EL (cell line): ENCODE measurements at regions not wholly inside any gene's neighbourhood (a gene's known extent, or its start where the extent isn't known, plus 50 kb on each side); places are given as distances from the start of the nearest gene placed in this dataset.
A peak's percentile ranks its signal among the peaks of the same experiment; 100 is the strongest.
"Not testable (repeated sequence)": the region's sequence is repeated elsewhere in the genome, so short reads cannot be mapped to it uniquely, and the experiment has no call there.

Source experiments
- DNase-seq: peaks from one replicate; pipeline ENCODE4 v3.0.0-alpha.2; 2016

DNA sequence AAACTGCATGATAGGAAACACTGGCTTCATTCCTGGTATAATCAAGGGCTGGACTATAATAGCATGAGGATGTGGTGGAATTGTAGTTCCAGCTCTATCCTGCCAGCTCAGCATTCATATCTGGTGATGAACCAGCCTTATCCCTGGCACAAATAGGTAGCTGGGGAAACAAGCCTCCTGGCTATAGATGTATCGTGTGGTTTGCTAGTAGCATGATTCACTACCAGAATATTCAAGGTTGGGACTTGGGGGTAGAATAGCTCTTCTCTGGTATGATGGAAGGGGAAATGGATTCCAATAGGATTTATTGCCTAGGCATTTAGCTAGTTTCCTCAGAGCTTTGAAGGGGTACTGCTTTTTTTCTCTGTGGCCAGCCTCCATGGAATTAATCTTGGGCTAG is 532.8 kb downstream of the FBXO15 start:
- peak; percentile 92 for DNase-seq

DNA sequence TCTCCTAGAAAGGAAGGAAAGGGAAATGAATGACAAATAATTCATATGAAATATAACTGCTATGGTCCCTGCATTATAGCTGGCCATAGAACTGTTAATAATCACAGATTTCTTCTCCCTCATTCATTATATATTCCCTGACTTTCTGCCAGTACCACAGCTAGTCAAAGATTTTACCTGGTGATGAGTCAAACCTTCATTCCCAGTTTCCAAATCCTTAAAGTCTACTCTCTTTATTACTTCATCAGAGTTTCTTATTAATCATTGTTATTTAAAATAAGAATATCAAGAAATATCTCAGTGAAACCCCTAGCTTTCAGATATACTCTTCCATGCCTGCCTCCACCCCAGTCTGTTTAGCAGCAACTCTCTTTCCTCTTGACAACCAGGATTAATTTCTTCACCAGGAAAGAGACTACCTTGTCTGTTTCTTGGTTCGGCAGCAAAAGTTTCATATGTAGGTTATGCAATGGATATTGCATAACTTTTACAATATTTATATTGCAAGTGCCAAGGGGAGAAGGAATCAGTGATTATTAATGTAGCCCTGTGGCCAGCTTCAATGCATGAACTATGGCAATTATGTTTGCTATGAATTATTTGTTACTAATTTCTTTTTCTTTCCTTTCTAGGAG is 533.8 kb downstream of the FBXO15 start:
- peak; percentile 3 for DNase-seq

DNA sequence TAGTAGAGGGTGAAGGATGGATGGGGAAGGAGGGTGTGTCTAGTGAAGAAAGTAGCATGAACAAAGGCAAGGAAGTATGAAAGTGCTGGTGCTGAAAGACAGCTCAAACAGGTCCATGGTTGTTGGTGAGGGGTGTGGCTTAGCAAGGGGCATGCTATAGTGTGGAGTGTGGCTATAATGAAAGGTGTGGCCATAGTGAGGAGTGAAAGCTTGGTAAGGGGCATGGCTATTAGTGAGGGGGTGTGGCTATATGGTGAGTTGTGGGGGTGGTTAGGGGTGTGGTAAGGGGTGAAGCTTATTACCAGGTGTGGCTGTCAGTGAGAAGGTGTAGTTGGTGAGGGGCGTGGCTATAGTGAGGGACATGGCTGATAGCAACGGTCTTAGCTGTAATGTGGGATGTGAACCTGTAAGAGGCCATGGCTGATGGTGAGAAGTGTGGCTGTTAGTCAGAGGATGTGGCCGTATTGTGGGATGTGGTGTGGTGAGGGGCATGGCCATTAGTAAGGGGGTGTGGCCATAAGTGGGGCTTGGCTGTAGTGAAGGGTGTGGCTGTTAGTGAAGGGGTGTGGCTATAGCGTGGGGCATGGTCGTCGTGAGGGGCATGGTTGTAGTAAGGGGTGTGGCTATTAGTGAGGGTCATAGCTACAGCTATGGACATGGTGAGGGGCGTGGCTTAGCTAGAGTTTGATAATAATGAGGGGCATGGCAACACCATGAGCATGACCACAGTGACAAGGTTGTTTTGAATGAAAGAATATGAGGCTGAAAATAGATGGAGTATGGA is 549.6 kb downstream of the FBXO15 start:
- DNase-seq: no peak

DNA sequence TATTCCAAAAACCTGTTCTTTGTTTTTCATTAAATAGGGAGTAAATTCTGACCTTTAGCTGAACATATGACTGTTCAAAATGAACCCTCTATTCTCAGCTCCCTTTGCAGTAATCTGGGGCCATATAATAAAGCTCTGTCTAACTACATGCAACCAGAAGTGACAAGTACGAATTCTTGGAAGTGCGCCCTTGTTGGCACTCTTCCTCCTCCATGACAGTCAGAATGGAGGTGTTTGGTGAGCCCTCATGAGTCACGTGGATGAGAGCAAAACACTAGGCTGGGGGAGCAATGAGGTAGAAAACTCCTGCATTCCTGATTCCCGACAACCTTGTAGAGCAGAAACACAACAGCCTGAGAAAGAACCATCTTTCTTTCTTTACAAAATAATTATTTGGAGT is 552.9 kb downstream of the FBXO15 start:
- DNase-seq: peak; percentile 2

DNA sequence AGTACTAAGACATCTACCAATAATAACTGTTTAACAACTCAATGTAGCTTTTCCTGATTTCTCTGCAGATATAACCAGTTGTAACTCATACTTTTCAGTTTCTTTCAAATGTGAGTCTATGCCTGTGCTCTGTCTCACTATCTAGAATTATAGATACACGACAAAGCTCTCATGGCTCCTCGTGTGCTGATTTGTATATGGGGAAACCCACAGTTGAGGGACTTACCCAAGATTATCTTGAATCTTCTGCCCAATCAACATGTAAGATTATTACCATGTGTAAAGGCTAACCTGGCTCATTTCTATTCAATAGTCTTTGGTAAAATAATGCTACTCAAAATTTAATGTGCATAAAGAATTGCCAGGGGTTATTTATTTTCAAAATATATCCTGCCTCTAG is 554.4 kb downstream of the FBXO15 start:
- DNase-seq: no peak

DNA sequence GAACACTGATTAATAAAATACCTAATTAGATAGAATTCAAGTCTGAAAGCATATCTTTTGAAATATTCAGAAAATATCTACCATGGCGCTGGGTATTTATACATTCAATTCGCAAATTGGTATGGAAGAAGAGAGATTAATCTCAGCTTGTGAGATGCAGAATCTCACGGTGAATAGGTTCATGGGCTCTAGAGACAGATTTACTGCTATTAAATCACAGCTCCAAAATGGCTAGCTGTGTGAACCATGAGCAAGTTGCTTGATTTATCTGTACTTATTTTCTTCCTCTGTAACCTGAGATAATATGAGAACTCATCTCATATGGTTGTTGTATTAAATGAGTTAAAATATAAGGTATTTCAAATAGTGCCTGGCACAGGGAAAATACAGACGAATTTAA is 556.7 kb downstream of the FBXO15 start:
- no peak for DNase-seq

DNA sequence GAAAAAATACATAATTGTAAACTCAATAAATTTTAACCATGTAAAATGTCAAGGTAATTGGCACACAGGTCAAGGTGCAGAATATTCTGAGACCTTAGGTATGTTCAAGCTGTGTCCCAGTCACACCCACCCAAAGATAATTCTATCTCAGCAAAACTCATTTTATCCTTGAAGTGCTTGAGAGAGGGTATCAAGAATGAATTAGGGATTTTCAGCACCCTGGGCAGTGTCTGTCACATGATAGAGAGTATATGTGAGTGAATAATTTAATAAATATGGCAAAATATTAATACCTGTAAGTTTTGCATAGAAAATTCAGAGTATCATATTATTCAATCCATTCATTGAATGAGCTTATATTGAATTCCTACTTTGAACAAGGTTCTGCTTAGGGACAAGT is 567.9 kb downstream of the FBXO15 start:
- DNase-seq: no peak

DNA sequence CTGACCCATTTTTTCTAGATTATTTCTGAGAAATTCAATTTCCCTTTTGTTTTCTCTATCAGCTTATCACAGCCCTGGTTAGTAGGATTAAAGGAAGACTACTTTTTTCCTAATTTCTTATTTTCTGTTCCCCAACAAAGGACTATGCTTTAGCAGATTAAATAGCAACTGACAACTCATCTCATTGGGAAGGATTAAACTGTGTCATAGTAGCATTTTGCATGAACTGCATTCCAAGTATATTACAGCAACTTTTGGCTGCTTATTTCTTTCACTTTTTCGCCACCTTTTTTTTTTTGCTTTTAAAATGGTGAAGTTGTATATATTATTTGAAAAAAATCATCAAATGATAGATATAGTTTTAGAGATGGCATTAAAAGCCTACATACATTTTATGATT is 570.3 kb downstream of the FBXO15 start:
- peak; percentile 25 for DNase-seq

DNA sequence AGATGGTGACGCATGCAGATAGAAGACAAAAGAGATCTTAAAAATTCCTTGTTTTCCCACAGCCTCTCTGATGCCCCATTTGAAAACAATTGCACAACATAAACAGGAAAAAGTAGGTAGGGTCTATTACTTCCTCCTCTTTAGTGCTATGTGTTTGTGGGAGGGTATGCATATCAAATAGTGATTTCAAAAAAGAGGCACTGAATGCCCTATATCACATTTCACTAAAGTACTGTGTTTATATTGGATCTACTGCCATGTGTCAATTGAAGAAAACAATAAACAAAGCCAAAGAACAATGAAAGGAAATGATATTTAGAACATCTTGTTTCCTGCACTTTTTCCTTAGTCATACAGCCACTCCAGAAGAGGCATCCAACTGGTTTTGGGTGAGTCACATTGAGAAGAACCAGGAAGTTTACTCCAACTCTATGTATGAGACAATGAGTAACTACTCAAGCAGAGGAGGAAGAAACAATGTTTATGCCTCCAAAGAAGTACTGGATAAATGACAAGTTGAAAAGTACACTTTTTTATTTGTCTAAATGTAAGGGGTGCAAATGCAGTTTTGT is 583.6 kb downstream of the FBXO15 start:
- DNase-seq: peak; percentile 68

DNA sequence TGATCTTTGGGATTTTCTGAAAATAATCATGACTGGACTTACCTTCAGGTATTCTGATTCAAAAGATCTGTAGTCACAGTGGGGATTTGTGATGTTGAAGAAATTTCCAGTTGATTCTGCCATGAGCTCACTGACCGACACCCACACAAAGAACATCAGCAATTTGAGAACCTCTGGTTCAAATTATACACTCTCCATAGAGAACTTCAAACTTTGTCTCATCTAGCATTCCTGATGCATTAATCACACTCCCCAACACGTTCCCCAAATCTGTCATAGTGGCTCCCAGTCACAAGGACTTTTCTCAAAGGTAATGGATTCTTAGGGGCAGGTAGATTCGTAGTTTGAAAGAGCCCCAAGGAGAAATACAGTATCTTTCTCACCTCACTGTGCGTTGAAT is 584.3 kb downstream of the FBXO15 start:
- peak; percentile 55 for DNase-seq

DNA sequence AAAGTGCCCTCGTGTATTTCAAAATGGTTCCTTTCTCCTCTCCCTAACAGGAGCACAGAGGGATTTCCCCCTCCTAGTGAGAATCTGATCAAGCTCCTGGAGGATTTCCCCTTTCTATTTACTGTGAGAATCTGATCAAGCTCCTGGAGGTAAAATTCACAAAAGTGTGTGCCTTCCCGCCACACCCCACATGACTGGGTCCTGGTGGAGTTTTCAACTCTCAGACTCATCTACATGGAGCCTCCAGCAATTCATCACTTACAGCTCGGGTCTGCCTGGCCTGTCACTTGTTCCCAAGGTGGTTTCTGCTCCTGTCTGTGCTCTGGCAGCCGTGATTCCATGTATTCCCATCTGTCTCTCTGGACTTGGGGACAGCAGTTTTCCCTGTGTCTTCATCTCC is 590.7 kb downstream of the FBXO15 start:
- DNase-seq: no peak

DNA sequence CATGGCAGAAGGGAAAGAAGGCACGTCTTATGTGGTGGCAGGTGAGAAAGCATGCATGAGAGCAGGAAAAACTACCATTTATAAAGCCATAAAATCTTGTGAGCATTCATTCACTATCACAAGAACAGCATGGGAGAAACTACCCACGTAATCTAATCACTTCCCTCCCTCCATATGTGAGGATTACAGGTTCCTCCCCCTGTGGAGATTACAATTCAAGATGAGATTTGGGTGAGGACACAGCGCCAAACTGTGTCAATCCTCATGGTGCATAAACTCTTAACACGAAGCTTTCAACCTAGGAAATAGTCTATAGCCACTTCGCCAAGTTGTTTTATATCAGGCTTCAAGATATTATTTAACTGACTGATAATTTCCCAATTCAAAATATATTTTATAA is 595.5 kb downstream of the FBXO15 start:
- DNase-seq: no peak

DNA sequence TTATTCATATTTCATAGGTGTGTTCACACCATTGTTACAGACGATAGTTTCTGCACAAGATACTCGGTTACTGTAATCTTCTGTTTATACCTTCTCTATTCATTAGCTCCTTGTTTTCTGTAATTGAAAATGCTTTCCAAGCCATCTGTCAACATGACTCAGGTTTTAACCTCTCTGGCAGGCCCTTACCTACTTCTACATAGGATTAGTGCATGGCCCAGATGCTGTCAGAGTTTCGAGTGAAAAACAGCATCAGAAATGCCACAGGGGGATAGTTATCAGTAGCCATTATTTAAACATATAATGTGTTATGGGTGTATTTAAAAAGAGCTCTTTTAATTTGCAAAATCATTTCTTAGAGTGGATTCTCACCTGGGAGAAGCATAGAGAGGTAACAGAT is 596.4 kb downstream of the FBXO15 start:
- DNase-seq: no peak

DNA sequence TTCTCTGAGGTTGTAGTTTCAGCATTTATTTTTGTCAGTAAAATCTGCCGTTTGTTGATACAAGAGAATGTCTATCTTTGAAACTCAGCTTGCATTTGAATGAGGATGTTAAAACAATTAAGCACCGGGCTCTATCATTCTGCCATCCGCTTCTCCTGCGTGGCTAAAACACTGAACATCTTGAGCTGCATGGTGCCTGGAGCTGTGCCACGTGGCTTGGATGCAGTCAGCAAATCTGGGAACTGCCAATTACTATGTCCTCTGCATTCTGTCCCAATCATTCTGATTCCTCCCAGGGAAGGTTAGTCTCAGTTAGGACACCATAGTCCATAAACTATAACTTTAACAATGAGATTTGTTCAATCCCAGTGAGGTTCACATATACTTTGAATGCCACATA is 598.4 kb downstream of the FBXO15 start:
- DNase-seq: no peak

DNA sequence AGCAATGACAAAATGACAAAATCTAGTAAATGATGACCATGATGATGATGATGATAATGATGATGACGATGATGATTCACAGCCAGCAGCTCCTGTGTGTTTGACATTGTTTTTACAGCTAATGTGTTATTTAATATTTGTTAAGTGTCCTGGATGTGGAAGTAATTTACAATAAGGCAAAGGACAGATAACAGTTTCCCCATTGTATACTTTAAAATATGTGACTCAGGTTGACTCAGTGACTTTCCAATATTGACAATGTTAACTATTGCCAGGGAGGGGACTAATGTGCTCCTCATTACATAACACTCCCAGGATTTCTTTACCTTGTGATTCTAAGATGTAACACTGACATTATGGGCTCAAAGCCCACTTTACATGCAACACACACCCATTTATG is 602.2 kb downstream of the FBXO15 start:
- no peak for DNase-seq

DNA sequence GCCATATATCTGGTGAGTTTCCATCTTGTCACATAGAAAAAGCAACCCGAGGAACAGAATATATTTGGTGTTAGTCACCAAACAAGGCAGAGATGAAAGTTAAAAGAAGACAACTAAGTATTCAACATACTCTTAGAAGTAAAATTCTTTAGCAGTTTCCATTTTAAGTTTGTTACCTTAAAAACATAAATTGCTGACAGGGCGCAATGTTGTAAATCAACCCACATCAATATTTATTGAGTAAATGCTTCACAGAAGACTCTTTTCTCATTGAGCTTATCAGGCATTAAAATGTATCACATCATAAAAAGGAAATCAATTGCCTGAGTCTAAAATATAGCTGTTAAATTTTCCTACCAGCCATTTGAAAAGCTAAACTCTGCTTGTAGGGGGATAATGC is 603.0 kb downstream of the FBXO15 start:
- DNase-seq: no peak

DNA sequence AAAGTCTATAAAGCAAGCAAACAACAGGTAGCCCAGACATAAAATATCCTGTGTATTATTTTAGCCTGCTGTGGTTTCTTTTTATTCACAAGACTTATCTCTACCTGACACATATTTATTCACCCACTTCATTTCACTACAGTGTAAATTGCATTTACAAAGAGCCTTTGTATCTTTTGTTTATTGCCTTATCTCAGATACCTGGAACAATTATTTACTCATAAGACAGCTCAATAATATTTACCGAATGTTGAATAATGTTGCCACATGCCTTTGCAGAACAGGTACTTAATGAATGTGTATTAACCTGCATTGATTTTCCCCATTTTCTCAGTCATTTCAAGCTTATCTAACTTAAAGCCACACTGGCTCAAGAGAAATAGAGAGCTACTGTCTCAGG is 603.6 kb downstream of the FBXO15 start:
- no peak for DNase-seq

DNA sequence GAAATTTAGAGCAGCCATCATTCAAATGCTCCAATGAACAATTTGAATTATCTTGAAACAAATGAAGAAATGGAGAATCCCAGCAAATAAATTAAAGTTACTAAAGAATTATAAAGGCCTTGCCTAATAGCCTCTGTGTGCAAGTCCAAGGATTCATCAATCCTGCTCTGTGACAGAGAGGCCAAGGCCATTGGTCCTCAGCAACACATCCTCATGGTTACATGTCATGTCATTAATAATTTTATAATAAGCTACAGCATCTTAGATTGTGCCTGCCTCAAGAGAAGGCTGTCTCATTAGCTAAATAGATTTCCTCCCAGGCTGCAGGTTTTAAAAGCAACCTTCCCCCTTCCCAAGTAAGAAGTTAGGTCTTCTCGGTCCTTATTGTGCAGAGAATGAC is 611.6 kb downstream of the FBXO15 start:
- DNase-seq: no peak

DNA sequence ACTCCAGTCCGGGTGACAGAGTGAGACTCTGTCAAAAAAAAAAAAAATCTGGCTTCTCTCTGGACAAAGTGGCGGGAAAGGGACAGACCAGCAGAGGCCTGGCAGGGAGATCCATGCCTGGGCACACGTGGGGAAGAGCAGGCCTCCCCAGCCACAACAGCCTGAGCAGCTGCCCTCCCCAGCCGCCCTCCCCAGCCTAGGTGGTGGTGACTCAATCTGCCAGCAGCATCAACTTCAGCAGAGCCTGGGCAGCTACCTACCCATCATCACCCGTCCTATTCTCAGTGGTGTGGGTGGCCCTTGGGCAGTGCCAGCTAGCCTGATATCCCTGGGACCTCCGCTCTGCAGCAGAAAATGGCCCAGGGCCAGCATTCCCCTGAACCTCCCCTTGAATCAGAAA is 612.4 kb downstream of the FBXO15 start:
- DNase-seq: no peak

DNA sequence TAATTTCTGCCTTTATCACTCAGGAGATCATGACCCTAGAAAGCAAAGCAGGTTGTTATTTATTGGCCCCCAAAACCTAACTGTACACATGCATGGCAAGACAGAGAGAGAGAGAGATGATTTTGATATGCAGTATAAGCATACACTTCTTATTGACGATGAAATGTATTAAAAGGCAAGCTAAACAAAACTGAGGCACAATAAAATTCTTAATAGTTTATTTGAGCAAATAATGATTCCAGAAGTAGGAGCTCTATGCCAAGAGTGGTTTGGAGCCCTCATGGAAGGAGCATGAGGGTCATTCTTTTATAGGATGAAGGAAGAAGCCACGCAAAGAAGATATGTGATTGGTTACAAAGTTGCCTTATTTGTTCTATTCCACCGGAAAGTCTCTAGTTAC is 616.0 kb downstream of the FBXO15 start:
- no peak for DNase-seq

DNA sequence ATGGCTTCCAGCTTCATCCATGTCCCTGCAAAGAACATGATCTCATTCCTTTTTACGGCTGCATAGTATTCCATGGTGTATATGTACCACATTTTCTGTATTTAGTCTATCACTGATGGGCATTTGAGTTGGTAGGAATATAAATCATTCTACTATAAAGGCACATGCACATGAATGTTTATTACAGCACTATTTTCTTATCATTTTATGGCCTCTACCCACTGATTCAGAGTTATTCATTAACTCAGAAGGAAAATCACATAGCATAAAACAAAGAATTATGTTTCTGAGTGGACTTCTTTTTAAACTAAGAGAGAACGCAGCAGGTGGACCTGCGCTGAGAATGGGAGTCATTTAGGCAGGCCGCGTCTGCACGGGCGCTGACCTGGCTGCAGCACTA is 619.6 kb downstream of the FBXO15 start:
- DNase-seq: no peak

DNA sequence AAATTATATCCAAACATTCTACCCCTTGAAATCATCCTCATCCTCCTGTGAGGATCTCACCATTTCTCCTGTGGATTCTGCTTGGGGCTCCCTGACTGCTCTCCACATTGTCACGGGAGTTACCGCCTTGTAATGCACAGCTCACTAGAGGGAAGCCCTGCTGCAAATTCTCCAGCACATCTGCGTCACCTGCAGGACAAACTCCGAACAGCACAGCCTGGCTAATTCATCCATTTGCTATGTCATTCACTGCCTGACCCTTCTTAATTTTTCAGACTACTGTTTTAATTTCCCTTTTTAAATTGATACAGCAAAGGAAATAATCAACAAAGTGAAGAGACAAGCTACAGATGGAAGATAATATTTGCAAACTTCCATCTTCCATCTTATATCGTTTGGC is 627.4 kb downstream of the FBXO15 start:
- DNase-seq: no peak

DNA sequence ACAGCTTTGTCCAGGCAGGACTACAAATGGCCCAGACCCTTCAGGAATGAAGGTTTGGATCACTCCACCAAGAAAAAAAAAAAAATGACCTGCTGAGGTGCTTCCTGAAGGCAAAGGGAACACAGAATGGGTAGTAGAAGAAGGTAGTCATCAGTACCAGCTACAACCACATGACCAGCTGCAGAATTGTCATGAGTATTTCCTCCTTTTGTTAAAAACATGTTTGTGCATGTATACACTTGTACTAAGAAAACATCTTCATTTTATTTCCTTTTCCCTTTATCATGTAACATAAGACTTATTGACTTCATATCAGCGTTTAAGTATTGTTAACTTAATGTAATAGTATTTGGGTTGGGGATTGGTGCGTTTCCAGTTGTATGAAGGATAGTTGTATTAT is 631.6 kb downstream of the FBXO15 start:
- DNase-seq: not testable (repeated sequence)

DNA sequence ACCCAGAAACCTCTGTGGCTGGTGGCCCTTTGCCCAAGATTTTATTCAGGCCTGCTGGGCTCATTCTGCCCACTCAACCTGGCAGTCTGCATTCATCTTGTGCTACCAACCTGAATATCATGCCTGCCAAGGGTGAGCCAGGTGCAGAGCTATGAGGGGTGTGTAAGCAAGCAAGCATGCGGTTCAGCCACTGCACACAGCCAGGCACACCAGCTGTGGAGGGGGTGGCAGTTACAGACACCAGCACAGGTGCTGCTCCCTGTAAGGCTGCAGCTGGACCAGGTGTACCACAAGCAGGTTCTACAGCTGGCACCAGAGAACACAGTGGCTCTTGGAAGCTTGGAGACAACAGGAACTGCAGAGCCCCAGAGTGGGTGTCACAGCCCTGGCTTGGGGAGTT is 633.2 kb downstream of the FBXO15 start:
- no peak for DNase-seq
